ENCODE measurements at regions not wholly inside any gene's neighbourhood (a gene's known extent, or its start where the extent isn't known, plus 50 kb on each side); places are given as distances from the start of the nearest gene placed in this dataset.

DNA sequence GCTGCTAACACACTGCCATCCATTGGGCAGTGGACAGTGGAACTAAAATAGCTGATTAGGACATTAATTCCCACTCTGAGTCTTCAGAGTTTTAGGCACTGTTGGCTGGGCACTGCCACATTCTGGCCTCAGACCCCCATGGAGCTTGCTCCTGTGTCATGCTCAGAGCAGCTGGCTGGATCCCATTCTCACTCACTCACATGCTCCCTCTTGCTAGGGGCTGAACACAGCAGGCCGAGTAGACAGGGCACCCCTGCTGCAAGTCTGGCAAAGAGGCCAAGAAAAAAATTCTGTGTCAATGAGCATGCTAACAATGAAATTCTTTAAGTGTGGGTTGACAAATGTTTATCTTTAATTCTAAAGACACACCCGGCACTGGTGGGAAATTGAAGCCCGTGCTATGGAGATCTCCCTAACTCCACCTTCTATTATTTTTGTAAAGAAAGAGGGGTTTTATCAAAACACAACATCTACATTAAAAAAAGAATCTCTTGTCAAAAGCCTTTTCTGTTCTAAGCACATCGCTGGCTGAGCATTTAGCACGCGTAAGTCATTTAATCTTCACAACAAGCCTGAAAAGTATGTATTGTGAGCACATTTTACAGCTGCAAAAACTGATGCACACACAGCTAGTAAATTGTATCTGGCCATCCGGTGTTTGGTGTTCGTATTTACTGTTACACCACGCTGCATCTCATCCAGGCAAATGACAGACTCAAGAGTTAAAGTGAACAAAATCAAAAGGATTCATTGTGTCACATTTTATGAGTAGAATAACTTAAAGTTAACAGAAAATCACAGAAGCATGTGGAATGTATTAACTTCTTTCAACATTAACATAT lies 362.1 kb downstream of the PLOD2 start:
- TF ChIP-seq, protein P1, sequence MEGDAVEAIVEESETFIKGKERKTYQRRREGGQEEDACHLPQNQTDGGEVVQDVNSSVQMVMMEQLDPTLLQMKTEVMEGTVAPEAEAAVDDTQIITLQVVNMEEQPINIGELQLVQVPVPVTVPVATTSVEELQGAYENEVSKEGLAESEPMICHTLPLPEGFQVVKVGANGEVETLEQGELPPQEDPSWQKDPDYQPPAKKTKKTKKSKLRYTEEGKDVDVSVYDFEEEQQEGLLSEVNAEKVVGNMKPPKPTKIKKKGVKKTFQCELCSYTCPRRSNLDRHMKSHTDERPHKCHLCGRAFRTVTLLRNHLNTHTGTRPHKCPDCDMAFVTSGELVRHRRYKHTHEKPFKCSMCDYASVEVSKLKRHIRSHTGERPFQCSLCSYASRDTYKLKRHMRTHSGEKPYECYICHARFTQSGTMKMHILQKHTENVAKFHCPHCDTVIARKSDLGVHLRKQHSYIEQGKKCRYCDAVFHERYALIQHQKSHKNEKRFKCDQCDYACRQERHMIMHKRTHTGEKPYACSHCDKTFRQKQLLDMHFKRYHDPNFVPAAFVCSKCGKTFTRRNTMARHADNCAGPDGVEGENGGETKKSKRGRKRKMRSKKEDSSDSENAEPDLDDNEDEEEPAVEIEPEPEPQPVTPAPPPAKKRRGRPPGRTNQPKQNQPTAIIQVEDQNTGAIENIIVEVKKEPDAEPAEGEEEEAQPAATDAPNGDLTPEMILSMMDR (IDR thresholded peaks at IDR 0.05), result no peak
- no peak for TF ChIP-seq POLR2A (IDR thresholded peaks at IDR 0.05)
